HEK293 (cell line): ENCODE measurements at regions not wholly inside any gene's neighbourhood (a gene's known extent, or its start where the extent isn't known, plus 50 kb on each side); places are given as distances from the start of the nearest gene placed in this dataset.

Experiments used
- CTCF ChIA-PET: fragments of 350-600 bp; formaldehyde crosslinking; extraction: SDS; loops from one replicate; lab custom pipeline; 2021; ENCODE audit warnings: antibody characterized with exemption; lab: Yijun Ruan, JAX
- POLR2A ChIA-PET: fragments of 300-600 bp; formaldehyde crosslinking; extraction: SDS; loops from one replicate; lab custom pipeline; 2020; ENCODE audit warnings: antibody characterized with exemption, inconsistent platforms; lab: Yijun Ruan, JAX
- H3K27ac ChIP-seq: fragments of 200-500 bp; sonication (Bioruptor generic); 2 replicates; pipeline ENCODE4 v1.5.1; 2014; ENCODE audit warnings: low read depth, low read length, control low read depth, inconsistent platforms; ENCODE audit errors: extremely low read depth
- H3K36me3 ChIP-seq, 2 experiments: fragments of 200-500 bp in 1 of 2; sonication (Bioruptor generic) in 1 of 2; 1 replicate in 1 of 2; 2 replicates in 1 of 2; pipeline ENCODE4 v1.5.1; 2014 to 2017; ENCODE audit warnings: inconsistent platforms in 2 of 2, low read length in 2 of 2; ENCODE audit not compliant: control insufficient read depth in 2 of 2, insufficient read depth in 1 of 2
- H3K4me1 ChIP-seq: fragments of 200-500 bp; sonication (Bioruptor generic); 2 replicates; pipeline ENCODE4 v1.5.1; 2014; ENCODE audit warnings: mild to moderate bottlenecking, low read length, inconsistent platforms; ENCODE audit not compliant: control insufficient read depth, insufficient read depth
- H3K4me3 ChIP-seq: 2 replicates; pipeline ENCODE4 v1.5.1; 2011; ENCODE audit warnings: low read depth, mild to moderate bottlenecking, control low read depth, low read length, moderate library complexity
- H3K9me3 ChIP-seq: fragments of 200-500 bp; sonication (Bioruptor generic); 2 replicates; pipeline ENCODE4 v1.5.1; 2014; ENCODE audit warnings: low read depth, low read length, inconsistent platforms; ENCODE audit not compliant: control insufficient read depth, insufficient read depth
- ATF2 ChIP-seq: fragments of 450-650 bp; formaldehyde crosslinking; IDR thresholded peaks from 2 replicates; pipeline ENCODE4 v1.5.1; 2016; ENCODE audit warnings: missing biosample characterization, missing genetic modification characterization, low read depth
- HOXD13 ChIP-seq: sonication (generic); formaldehyde crosslinking; IDR thresholded peaks from 2 replicates; pipeline ENCODE4 v1.8.0; 2022; ENCODE audit warnings: missing genetic modification reagents, borderline replicate concordance
- TRIM28 ChIP-seq: IDR thresholded peaks from 2 replicates; pipeline ENCODE4 v1.6.1; 2011; ENCODE audit warnings: low read length, control low read depth, borderline replicate concordance
- ZBTB21 ChIP-seq: fragments of 450-650 bp; formaldehyde crosslinking; IDR thresholded peaks from 2 replicates; pipeline ENCODE4 v1.5.1; 2017; ENCODE audit warnings: missing biosample characterization, missing genetic modification characterization
- ZBTB44 ChIP-seq: fragments of 450-650 bp; IDR thresholded peaks from 2 replicates; pipeline ENCODE4 v1.5.1; 2018; ENCODE audit warnings: missing biosample characterization, mild to moderate bottlenecking, missing genetic modification characterization
- ZBTB49 ChIP-seq: fragments of 450-650 bp; formaldehyde crosslinking; IDR thresholded peaks from 2 replicates; pipeline ENCODE4 v1.5.1; 2016; ENCODE audit warnings: missing biosample characterization, missing genetic modification characterization, low read depth
- ZNF114 ChIP-seq: fragments of 450-650 bp; formaldehyde crosslinking; IDR thresholded peaks from 2 replicates; pipeline ENCODE4 v1.5.0; 2017; ENCODE audit warnings: missing biosample characterization, missing genetic modification characterization
- ZNF140 ChIP-seq: fragments of 450-650 bp; formaldehyde crosslinking; IDR thresholded peaks from 2 replicates; pipeline ENCODE4 v1.5.1; 2016; ENCODE audit warnings: missing biosample characterization, missing genetic modification characterization
- ZNF155 ChIP-seq: fragments of 450-650 bp; formaldehyde crosslinking; IDR thresholded peaks from 2 replicates; pipeline ENCODE4 v1.5.1; 2016; ENCODE audit warnings: missing biosample characterization, missing genetic modification characterization
- ZNF19 ChIP-seq: fragments of 450-650 bp; formaldehyde crosslinking; IDR thresholded peaks from 2 replicates; pipeline ENCODE4; 2016; ENCODE audit warnings: missing biosample characterization, missing genetic modification characterization, low read depth
- ZNF211 ChIP-seq: fragments of 450-650 bp; formaldehyde crosslinking; IDR thresholded peaks from 2 replicates; pipeline ENCODE4 v1.5.1; 2016; ENCODE audit warnings: low read depth, missing biosample characterization, missing genetic modification characterization
- ZNF280D ChIP-seq: fragments of 450-650 bp; formaldehyde crosslinking; IDR thresholded peaks from 2 replicates; pipeline ENCODE4 v1.5.1; 2016; ENCODE audit warnings: missing biosample characterization, missing genetic modification characterization
- ZNF311 ChIP-seq: fragments of 450-650 bp; formaldehyde crosslinking; IDR thresholded peaks from 2 replicates; pipeline ENCODE4 v1.5.1; 2017; ENCODE audit warnings: missing biosample characterization, missing genetic modification characterization, borderline replicate concordance
- ZNF423 ChIP-seq: fragments of 450-650 bp; formaldehyde crosslinking; IDR thresholded peaks from 2 replicates; pipeline ENCODE4 v1.5.1; 2016; ENCODE audit warnings: missing biosample characterization, missing genetic modification characterization
- ZNF473 ChIP-seq: fragments of 450-650 bp; formaldehyde crosslinking; IDR thresholded peaks from 2 replicates; pipeline ENCODE4 v1.5.1; 2017; ENCODE audit warnings: missing biosample characterization, missing genetic modification characterization
- ZNF585B ChIP-seq: fragments of 450-650 bp; formaldehyde crosslinking; IDR thresholded peaks from 2 replicates; pipeline ENCODE4 v1.5.1; 2016; ENCODE audit warnings: missing biosample characterization, missing genetic modification characterization
- ZNF596 ChIP-seq: fragments of 450-650 bp; IDR thresholded peaks from 2 replicates; pipeline ENCODE4 v1.5.0; 2018; ENCODE audit warnings: missing biosample characterization, mild to moderate bottlenecking, missing genetic modification characterization, moderate library complexity
- ZNF621 ChIP-seq: fragments of 450-650 bp; formaldehyde crosslinking; IDR thresholded peaks from 2 replicates; pipeline ENCODE4 v1.5.1; 2017; ENCODE audit warnings: missing biosample characterization, missing genetic modification characterization
- ZNF624 ChIP-seq: fragments of 450-650 bp; formaldehyde crosslinking; IDR thresholded peaks from 2 replicates; pipeline ENCODE4 v1.5.1; 2017; ENCODE audit warnings: missing biosample characterization, missing genetic modification characterization
- ZNF629 ChIP-seq: fragments of 450-650 bp; formaldehyde crosslinking; IDR thresholded peaks from 2 replicates; pipeline ENCODE4 v1.5.1; 2017; ENCODE audit warnings: missing biosample characterization, missing genetic modification characterization
- ZNF645 ChIP-seq: fragments of 450-650 bp; formaldehyde crosslinking; IDR thresholded peaks from 2 replicates; pipeline ENCODE4; 2016; ENCODE audit warnings: missing biosample characterization, missing genetic modification characterization
- ZNF677 ChIP-seq: fragments of 450-650 bp; IDR thresholded peaks from 2 replicates; pipeline ENCODE4 v1.5.0; 2018; ENCODE audit warnings: missing biosample characterization, mild to moderate bottlenecking, missing genetic modification characterization, moderate library complexity

- Histone ChIP-seq H3K27ac (no peak overlapping the region), H3K4me3 (no peak overlapping the region), H3K4me1 (no peaks in the 10 kb centered on the region), H3K9me3 (no peaks in the 10 kb centered on the region), H3K36me3 (no peaks in the 10 kb centered on the region)
- CTCF ChIA-PET, result interaction anchor here (0.6 to 0.7 kb wide), 4 partner anchors 9 to 771 kb away, joined by 3 to 11 read pairs (median 4); no protein-coding TSS in a partner anchor
- TF ChIP-seq TRIM28, result no peak
- TF ChIP-seq ZNF585B (tag by site-specific recombination), result no peak
- no peak for TF ChIP-seq ATF2 (tag by site-specific recombination)
- TF ChIP-seq ZNF155 (tag by site-specific recombination), result no peak
- TF ChIP-seq ZNF645 (tag by site-specific recombination), result no peak
- TF ChIP-seq ZNF140, result no peak
- TF ChIP-seq ZBTB44 (tag by site-specific recombination), result no peak
- no peak for TF ChIP-seq ZNF211 (tag by site-specific recombination)
- no peak for TF ChIP-seq ZNF423 (tag by site-specific recombination)
- no peak for TF ChIP-seq ZNF114 (tag by site-specific recombination)
- TF ChIP-seq ZNF19, result no peak
- no peak for TF ChIP-seq ZNF621 (tag by site-specific recombination)
- TF ChIP-seq ZNF596, result no peak
- POLR2A ChIA-PET, result interaction anchor here (0.6 to 0.7 kb wide), 2 partner anchors 51 to 119 kb away, joined by 3 read pairs; no protein-coding TSS in a partner anchor
These were observed 179.9 kb downstream of the BTG1 start for GRCh38 chr12:91965781-91966180.

GRCh38 chr12:91964501-91964900, 181.1 kb downstream of the BTG1 start:
- no peak overlapping the region for H3K4me3 ChIP-seq
- H3K9me3 ChIP-seq, result no peaks in the 10 kb centered on the region
- H3K4me1 ChIP-seq, result no peaks in the 10 kb centered on the region
- POLR2A ChIA-PET, result no interaction called here
- H3K36me3 ChIP-seq, result no peaks in the 10 kb centered on the region
- CTCF ChIA-PET, result no interaction called here
- TF ChIP-seq HOXD13 (CRISPR knock-in tag), result no peak
- TF ChIP-seq ZNF311 (tag by site-specific recombination), result no peak
- TF ChIP-seq ZNF624, result no peak
- TF ChIP-seq ZBTB21, result no peak
- TF ChIP-seq ZNF629 (tag by site-specific recombination), result no peak
- no peak for TF ChIP-seq ZNF677
- no peak for TF ChIP-seq ZNF473 (tag by site-specific recombination)
- no peak for TF ChIP-seq ZBTB49 (tag by site-specific recombination)
- TF ChIP-seq ZNF280D (tag by site-specific recombination), result no peak
- no peak overlapping the region for H3K27ac ChIP-seq
